OCI-LY3 (cell line): ENCODE measurements at regions not wholly inside any gene's neighbourhood (a gene's known extent, or its start where the extent isn't known, plus 50 kb on each side); places are given as distances from the start of the nearest gene placed in this dataset.

ENCODE experiments used
- H2AFZ ChIP-seq: fragments of 200-600, 300-600 bp; shearing (Covaris generic); 2 replicates; pipeline ENCODE4 v1.6.0; 2014; ENCODE audit warnings: antibody characterized with exemption, low read depth, low read length
- H3K27ac ChIP-seq: fragments of 200-600, 300-600 bp; sonication (generic); 2 replicates; pipeline ENCODE4 v1.5.1; 2014; ENCODE audit warnings: mild to moderate bottlenecking, low read length, moderate library complexity, mixed read lengths
- H3K27me3 ChIP-seq: fragments of 200-600, 300-600 bp; sonication (generic); 2 replicates; pipeline ENCODE4 v1.6.1; 2014; ENCODE audit warnings: low read depth, low read length, mixed read lengths
- H3K36me3 ChIP-seq: fragments of 200-600, 300-600 bp; sonication (generic); replicated peaks from 2 replicates; pipeline ENCODE3; 2014; ENCODE audit warnings: low read depth, low read length, mixed read lengths
- H3K4me1 ChIP-seq: fragments of 300-600, 200-600 bp; sonication (generic); 2 replicates; pipeline ENCODE4 v1.6.1; 2014; ENCODE audit warnings: low read length, mixed read lengths
- H3K4me2 ChIP-seq: fragments of 200-600, 300-600 bp; sonication (generic); 2 replicates; pipeline ENCODE4 v1.6.1; 2014; ENCODE audit warnings: low read length, mixed read lengths
- H3K4me3 ChIP-seq: fragments of 300-600, 200-600 bp; sonication (generic); 2 replicates; pipeline ENCODE4 v1.5.1; 2014; ENCODE audit warnings: antibody characterized with exemption, mild to moderate bottlenecking, low read length, moderate library complexity
- H3K79me2 ChIP-seq: fragments of 300-600, 200-600 bp; shearing (Covaris generic); 2 replicates; pipeline ENCODE4 v1.6.1; 2014; ENCODE audit warnings: mild to moderate bottlenecking, low read length, mixed read lengths
- H3K9ac ChIP-seq: fragments of 300-600, 200-600 bp; shearing (Covaris generic); 2 replicates; pipeline ENCODE4 v1.6.0; 2014; ENCODE audit warnings: mild to moderate bottlenecking, low read length, moderate library complexity
- H3K9me3 ChIP-seq: fragments of 200-600, 300-600 bp; shearing (Covaris generic); 2 replicates; pipeline ENCODE4 v1.6.1; 2014; ENCODE audit warnings: low read length, mixed read lengths; ENCODE audit not compliant: insufficient read depth
- H4K20me1 ChIP-seq: fragments of 200-600, 300-600 bp; sonication (generic); 2 replicates; pipeline ENCODE4 v1.6.1; 2016; ENCODE audit warnings: low read length, mixed read lengths; ENCODE audit not compliant: insufficient read depth
- CTCF ChIP-seq: fragments of 200-600, 300-600 bp; sonication (generic); IDR thresholded peaks from 2 replicates; pipeline ENCODE4 v1.5.1; 2014; ENCODE audit warnings: antibody characterized with exemption, low read length, low read depth
- EZH2phosphoT487 ChIP-seq: fragments of 200-600 bp; shearing (Covaris generic); IDR thresholded peaks from 2 replicates; pipeline ENCODE4 v1.6.1; 2018; ENCODE audit warnings: antibody characterized with exemption, mixed run types, low read depth

GRCh38 chr2:78699696-78700095 is 325.8 kb upstream of the REG3G start:
- Histone ChIP-seq H4K20me1 (no peaks in the 10 kb centered on the region), H3K4me1 (no peaks in the 10 kb centered on the region), H3K4me3 (no peak overlapping the region), H3K27ac (no peak overlapping the region), H3K36me3 (no peaks in the 10 kb centered on the region), H2AFZ (no peak overlapping the region), H3K27me3 (no peaks in the 10 kb centered on the region), H3K79me2 (no peaks in the 10 kb centered on the region), H3K4me2 (no peak overlapping the region), H3K9me3 (no peaks in the 10 kb centered on the region), H3K9ac (no peak overlapping the region)
- no peak for TF ChIP-seq CTCF

DNA sequence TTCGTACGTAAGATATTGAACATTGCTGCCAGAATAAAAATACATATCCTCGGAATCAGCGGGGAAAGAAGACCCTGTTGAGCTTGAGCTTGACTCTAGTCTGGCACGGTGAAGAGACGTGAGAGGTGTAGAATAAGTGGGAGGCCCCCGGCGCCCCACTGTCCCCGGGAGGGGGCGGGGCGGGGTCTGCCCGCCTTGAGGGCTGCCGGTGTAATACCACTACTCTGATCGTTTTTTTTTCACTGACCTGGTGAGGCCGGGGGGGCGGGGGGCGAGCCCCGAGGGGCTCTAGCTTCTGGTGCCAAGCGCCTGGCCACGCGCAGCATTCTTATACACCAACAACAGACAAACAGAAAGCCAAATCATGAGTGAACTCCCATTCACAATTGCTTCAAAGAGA is 324.0 kb upstream of the REG3G start:
- Histone ChIP-seq H3K9ac (no peak overlapping the region), H3K9me3 (no peaks in the 10 kb centered on the region), H4K20me1 (no peaks in the 10 kb centered on the region), H2AFZ (no peak overlapping the region), H3K27ac (no peak overlapping the region), H3K4me3 (no peak overlapping the region), H3K4me1 (no peaks in the 10 kb centered on the region), H3K4me2 (no peak overlapping the region), H3K79me2 (no peaks in the 10 kb centered on the region), H3K36me3 (no peaks in the 10 kb centered on the region), H3K27me3 (no peaks in the 10 kb centered on the region)
- no peak for TF ChIP-seq CTCF
- TF ChIP-seq EZH2phosphoT487, result no peak

- Histone ChIP-seq H3K9ac (no peak overlapping the region), H3K9me3 (no peaks in the 10 kb centered on the region), H3K27ac (no peak overlapping the region), H3K4me2 (no peak overlapping the region), H3K4me3 (no peak overlapping the region), H4K20me1 (no peaks in the 10 kb centered on the region), H2AFZ (no peak overlapping the region), H3K79me2 (no peaks in the 10 kb centered on the region), H3K4me1 (no peaks in the 10 kb centered on the region), H3K27me3 (no peaks in the 10 kb centered on the region), H3K36me3 (no peaks in the 10 kb centered on the region)
- TF ChIP-seq CTCF (no peak), EZH2phosphoT487 (no peak)
These were observed 317.6 kb upstream of the REG3G start for GRCh38 chr2:78707776-78708386.

DNA sequence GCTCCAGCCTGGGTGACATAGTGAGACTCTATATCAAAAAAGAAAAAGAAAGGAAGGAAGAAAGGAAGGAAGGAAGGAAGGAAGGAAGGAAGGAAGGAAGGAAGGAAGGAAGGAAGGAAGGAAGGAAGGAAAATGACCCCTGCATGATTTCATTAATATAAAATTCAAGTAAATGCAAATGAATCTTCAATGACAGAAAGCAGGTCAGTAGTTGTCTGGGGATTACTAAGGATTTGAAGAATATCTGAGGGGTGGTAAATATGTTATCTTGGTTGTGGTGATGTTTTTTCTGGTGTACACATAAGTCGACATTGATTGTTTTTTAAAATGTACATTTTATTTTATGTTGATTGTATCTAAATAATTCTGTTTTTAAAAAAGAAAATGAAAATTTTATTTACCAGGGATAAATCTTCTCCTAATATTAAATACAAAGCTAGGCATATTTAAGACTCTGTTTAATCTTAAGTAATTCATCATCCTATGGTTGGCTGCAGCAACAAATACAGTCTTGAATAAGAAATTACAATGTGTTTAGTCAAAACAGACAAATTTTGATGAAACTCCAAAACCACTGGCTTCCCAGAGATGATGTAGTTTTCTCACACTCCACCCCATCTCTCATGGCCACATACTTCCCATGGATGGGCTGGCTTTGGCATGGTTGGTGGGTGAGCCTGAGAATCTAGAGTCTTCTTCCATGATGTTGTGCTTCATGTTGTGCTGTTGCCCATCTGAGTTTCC is 314.7 kb upstream of the REG3G start:
- H3K9ac ChIP-seq, result no peak overlapping the region
- no peaks in the 10 kb centered on the region for H3K79me2 ChIP-seq
- H4K20me1 ChIP-seq, result no peaks in the 10 kb centered on the region
- no peak overlapping the region for H2AFZ ChIP-seq
- TF ChIP-seq CTCF (no peak), EZH2phosphoT487 (no peak)
- H3K27ac ChIP-seq, result no peak overlapping the region
- no peaks in the 10 kb centered on the region for H3K36me3 ChIP-seq
- H3K4me1 ChIP-seq, result no peaks in the 10 kb centered on the region
- H3K4me2 ChIP-seq, result no peak overlapping the region
- H3K4me3 ChIP-seq, result no peak overlapping the region
- no peaks in the 10 kb centered on the region for H3K27me3 ChIP-seq
- no peaks in the 10 kb centered on the region for H3K9me3 ChIP-seq
